Lower lobe of right lung (tissue), 2 donors: ENCODE measurements at regions not wholly inside any gene's neighbourhood (a gene's known extent, or its start where the extent isn't known, plus 50 kb on each side); places are given as distances from the start of the nearest gene placed in this dataset.

ENCODE experiments used
- ATAC-seq, 2 donors: fragments of 200-7000 bp; cut with Tn5 transposase; one replicate each; pipeline ENCODE4 v1.9.1; 2020 to 2022; ENCODE audit warnings: mild to moderate bottlenecking in 2 of 2, moderate library complexity in 2 of 2
- DNase-seq: peaks from one replicate; pipeline ENCODE4 v3.0.0-alpha.2; 2020
- H3K27ac ChIP-seq: fragments of 200-600 bp; one replicate; pipeline ENCODE4 v1.8.0; 2022
- H3K27me3 ChIP-seq: fragments of 200-600 bp; one replicate; pipeline ENCODE4 v1.8.0; 2022; ENCODE audit warnings: low read depth
- H3K36me3 ChIP-seq: fragments of 200-600 bp; one replicate; pipeline ENCODE4 v1.8.0; 2022; ENCODE audit warnings: mild to moderate bottlenecking
- H3K4me1 ChIP-seq: fragments of 200-600 bp; one replicate; pipeline ENCODE4 v1.8.0; 2022
- H3K4me3 ChIP-seq: fragments of 200-600 bp; one replicate; pipeline ENCODE4 v1.8.0; 2022; ENCODE audit warnings: mild to moderate bottlenecking
- H3K9me3 ChIP-seq: fragments of 200-600 bp; one replicate; pipeline ENCODE4 v1.8.0; 2022
- intact Hi-C: fragments of 100-400 bp; cut with DNase I; formaldehyde crosslinking; loops from one replicate; pipeline ENCODE4 v1.11.0; 2022
- TF ChIP-seq, protein P1 (sequence below): fragments of 200-600 bp; IDR thresholded peaks from one replicate; pipeline ENCODE4 v1.8.0; 2022; ENCODE audit warnings: antibody characterized with exemption, mild to moderate bottlenecking
- donor health status: DM: no; HTN: yes; CAD: no; lungs with severe emphysema.

- DNase-seq (no peak), ATAC-seq (no peak)
- no peaks in the 10 kb centered on the region for H3K27me3 ChIP-seq
- no peaks in the 10 kb centered on the region for H3K36me3 ChIP-seq
- no peak overlapping the region for H3K27ac ChIP-seq
- TF ChIP-seq, protein P1, sequence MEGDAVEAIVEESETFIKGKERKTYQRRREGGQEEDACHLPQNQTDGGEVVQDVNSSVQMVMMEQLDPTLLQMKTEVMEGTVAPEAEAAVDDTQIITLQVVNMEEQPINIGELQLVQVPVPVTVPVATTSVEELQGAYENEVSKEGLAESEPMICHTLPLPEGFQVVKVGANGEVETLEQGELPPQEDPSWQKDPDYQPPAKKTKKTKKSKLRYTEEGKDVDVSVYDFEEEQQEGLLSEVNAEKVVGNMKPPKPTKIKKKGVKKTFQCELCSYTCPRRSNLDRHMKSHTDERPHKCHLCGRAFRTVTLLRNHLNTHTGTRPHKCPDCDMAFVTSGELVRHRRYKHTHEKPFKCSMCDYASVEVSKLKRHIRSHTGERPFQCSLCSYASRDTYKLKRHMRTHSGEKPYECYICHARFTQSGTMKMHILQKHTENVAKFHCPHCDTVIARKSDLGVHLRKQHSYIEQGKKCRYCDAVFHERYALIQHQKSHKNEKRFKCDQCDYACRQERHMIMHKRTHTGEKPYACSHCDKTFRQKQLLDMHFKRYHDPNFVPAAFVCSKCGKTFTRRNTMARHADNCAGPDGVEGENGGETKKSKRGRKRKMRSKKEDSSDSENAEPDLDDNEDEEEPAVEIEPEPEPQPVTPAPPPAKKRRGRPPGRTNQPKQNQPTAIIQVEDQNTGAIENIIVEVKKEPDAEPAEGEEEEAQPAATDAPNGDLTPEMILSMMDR, result no peak
- intact Hi-C loops, result no loop called here
- H3K4me3 ChIP-seq, result no peak overlapping the region
- H3K4me1 ChIP-seq, result no peaks in the 10 kb centered on the region
- H3K9me3 ChIP-seq, result no peaks in the 10 kb centered on the region
These were observed 331.5 kb upstream of the RARB start for GRCh38 chr3:25096536-25096935.

- DNase-seq (no peak), ATAC-seq (no peak)
- Histone ChIP-seq H3K4me3 (no peak overlapping the region), H3K4me1 (no peaks in the 10 kb centered on the region), H3K27me3 (no peaks in the 10 kb centered on the region), H3K36me3 (no peaks in the 10 kb centered on the region), H3K27ac (no peak overlapping the region), H3K9me3 (no peaks in the 10 kb centered on the region)
- TF ChIP-seq, protein P1, result no peak
- intact Hi-C loops, result no loop called here
These were observed 331.0 kb upstream of the RARB start for GRCh38 chr3:25097023-25097422.

GRCh38 chr3:25099666-25100065 lies 328.4 kb upstream of the RARB start:
- Histone ChIP-seq H3K36me3 (no peaks in the 10 kb centered on the region), H3K27me3 (no peaks in the 10 kb centered on the region), H3K4me1 (no peaks in the 10 kb centered on the region), H3K9me3 (no peaks in the 10 kb centered on the region), H3K4me3 (no peak overlapping the region), H3K27ac (no peak overlapping the region)
- ATAC-seq (no peak), DNase-seq (no peak)
- TF ChIP-seq, protein P1, result no peak
- intact Hi-C loops, result no loop called here

GRCh38 chr3:25103391-25103790 lies 324.7 kb upstream of the RARB start:
- intact Hi-C loops, result no loop called here
- Histone ChIP-seq H3K36me3 (no peaks in the 10 kb centered on the region), H3K27ac (no peak overlapping the region), H3K4me3 (no peak overlapping the region), H3K27me3 (no peaks in the 10 kb centered on the region), H3K4me1 (no peaks in the 10 kb centered on the region), H3K9me3 (no peaks in the 10 kb centered on the region)
- TF ChIP-seq, protein P1, result no peak
- no peak for ATAC-seq
- DNase-seq, result no peak

GRCh38 chr3:25107918-25108617 lies 320.0 kb upstream of the RARB start:
- TF ChIP-seq, protein P1, result no peak
- no peak for ATAC-seq
- Histone ChIP-seq H3K4me3 (no peak overlapping the region), H3K36me3 (no peaks in the 10 kb centered on the region), H3K27me3 (no peaks in the 10 kb centered on the region), H3K27ac (no peak overlapping the region), H3K4me1 (no peaks in the 10 kb centered on the region), H3K9me3 (no peaks in the 10 kb centered on the region)
- no peak for DNase-seq
- intact Hi-C loops, result no loop called here
